GM04503 (cell line): ENCODE measurements at regions not wholly inside any gene's neighbourhood (a gene's known extent, or its start where the extent isn't known, plus 50 kb on each side); places are given as distances from the start of the nearest gene placed in this dataset.
"Not testable (repeated sequence)": the region's sequence is repeated elsewhere in the genome, so short reads cannot be mapped to it uniquely, and the experiment has no call there.

Experiments
- DNase-seq: peaks from one replicate; pipeline ENCODE4 v3.0.0-alpha.2; 2012; ENCODE audit warnings: low read depth

- no peak for DNase-seq
Measured at GRCh38 chr11:81886406-81887075, 847.1 kb downstream of the FAM181B start.

- DNase-seq: no peak
Measured at GRCh38 chr11:81874635-81875034, 859.0 kb downstream of the FAM181B start.

GRCh38 chr11:81870815-81871214 is 862.8 kb downstream of the FAM181B start:
- no peak for DNase-seq

GRCh38 chr11:81870066-81870412 is 863.6 kb downstream of the FAM181B start:
- no peak for DNase-seq

GRCh38 chr11:81869351-81870065 is 864.2 kb downstream of the FAM181B start:
- DNase-seq: no peak

- no peak for DNase-seq
Measured at GRCh38 chr11:81866896-81867295, 866.8 kb downstream of the FAM181B start.

GRCh38 chr11:81857386-81857785 is 876.3 kb downstream of the FAM181B start:
- DNase-seq: no peak

- DNase-seq: no peak
Measured at GRCh38 chr11:81853791-81854190, 879.9 kb downstream of the FAM181B start.

GRCh38 chr11:81852896-81853295 is 880.8 kb downstream of the FAM181B start:
- DNase-seq: no peak

- no peak for DNase-seq
Measured at GRCh38 chr11:81840380-81840779, 893.3 kb downstream of the FAM181B start.

- no peak for DNase-seq
Measured at GRCh38 chr11:81839976-81840375, 893.7 kb downstream of the FAM181B start.

GRCh38 chr11:81839016-81839415 is 894.6 kb downstream of the FAM181B start:
- no peak for DNase-seq

GRCh38 chr11:81829976-81830375 is 903.7 kb downstream of the FAM181B start:
- no peak for DNase-seq

- no peak for DNase-seq
Measured at GRCh38 chr11:81825346-81825745, 908.3 kb downstream of the FAM181B start.

GRCh38 chr11:81819462-81819861 is 914.2 kb downstream of the FAM181B start:
- no peak for DNase-seq

- DNase-seq: no peak
Measured at GRCh38 chr11:81804858-81805257, 928.8 kb downstream of the FAM181B start.

- no peak for DNase-seq
Measured at GRCh38 chr11:81802591-81802990, 931.1 kb downstream of the FAM181B start.

- DNase-seq: no peak
Measured at GRCh38 chr11:81792416-81792815, 941.2 kb downstream of the FAM181B start.

GRCh38 chr11:81787584-81788049 is 946.0 kb downstream of the FAM181B start:
- no peak for DNase-seq

GRCh38 chr11:81772166-81772565 is 961.5 kb downstream of the FAM181B start:
- DNase-seq: no peak

- DNase-seq: not testable (repeated sequence)
Measured at GRCh38 chr11:81769906-81770305, 963.8 kb downstream of the FAM181B start.

- no peak for DNase-seq
Measured at GRCh38 chr11:81756864-81757595, 976.6 kb downstream of the FAM181B start.

GRCh38 chr11:81749245-81749644 is 984.4 kb downstream of the FAM181B start:
- no peak for DNase-seq
